EH (cell line): ENCODE measurements at regions not wholly inside any gene's neighbourhood (a gene's known extent, or its start where the extent isn't known, plus 50 kb on each side); places are given as distances from the start of the nearest gene placed in this dataset.

Source experiments
- DNase-seq: peaks from one replicate; pipeline ENCODE4 v3.0.0-alpha.2; 2015; ENCODE audit warnings: low read depth

DNA sequence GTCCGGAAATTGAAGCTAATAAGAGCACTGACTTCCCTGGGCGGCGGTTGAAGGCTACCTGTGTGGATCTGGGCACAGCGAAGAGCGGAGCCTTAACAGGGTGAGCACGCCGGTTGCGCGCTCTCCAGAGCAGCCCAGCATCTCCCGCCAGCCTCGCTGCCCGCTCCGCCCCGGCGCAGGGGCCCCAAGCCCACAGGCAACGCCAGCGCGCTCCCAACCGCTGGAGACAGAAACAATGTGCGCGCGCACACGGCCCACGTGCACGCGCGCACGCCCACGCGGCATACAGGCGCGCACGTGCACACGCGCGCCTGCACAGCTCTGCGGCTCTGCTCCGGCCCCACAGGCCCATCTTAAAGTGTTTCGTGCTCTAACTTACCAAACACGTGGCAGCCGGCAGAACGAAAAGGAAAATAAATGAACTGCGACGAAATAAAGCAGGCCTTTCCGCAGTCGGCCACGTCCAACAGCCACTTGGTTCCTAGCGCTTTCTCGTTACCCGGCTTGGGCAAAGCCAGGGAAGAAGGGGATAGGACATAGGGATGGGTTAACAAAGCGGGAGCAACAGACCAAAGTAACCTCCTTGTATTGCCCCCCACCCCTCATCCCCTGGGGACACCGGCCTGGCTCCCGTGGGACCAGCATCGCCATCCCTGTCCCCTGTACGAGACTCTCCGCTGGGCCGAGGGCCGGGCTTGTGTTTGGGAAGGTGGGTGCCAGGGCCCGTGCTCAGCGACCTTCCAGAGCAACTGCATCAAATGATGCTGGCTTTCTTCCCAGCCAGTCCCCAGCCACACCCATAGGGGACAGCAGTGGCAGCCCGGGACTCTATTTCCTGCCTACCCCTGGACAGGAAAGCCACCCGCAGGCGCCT, 203.7 kb downstream of the ABHD5 start:
- DNase-seq = peak; percentile 61

DNA sequence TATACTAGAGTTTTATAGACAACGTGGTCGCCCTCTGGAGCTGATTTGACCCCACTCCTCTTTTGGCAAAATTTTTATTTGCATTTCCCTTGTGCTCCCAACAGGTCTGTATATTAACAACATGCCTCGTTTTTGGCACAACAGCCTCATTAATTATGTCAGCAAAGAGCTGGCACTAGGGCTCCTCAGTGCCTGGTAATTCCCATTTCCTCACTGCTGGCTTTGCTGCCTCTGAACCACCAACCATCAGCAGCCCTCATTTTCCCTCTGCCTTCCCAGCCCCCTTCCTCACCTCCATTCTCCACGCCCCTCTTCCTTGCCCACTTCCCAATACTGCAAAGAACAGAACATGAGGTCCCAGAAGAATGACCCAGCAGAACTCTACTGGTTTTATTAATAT, 204.8 kb downstream of the ABHD5 start:
- no peak for DNase-seq

DNA sequence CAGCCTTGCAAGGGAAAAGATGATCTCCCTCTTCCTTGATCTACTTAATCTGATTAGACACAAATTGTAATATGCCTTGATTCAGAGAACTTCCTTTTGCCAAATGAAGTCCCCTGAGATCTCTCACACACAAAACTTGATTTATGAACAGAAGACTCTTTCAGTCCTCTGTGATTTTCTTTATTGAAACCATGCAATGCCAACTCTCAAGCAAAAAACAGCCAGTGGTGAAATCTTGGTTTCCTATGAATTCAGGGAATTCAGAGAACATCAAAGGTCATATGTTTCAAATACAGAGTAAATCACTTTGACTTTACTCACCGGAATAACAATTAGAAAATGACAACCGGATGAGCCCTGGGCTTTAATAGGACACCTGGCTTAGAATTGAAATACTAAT, 211.7 kb downstream of the ABHD5 start:
- DNase-seq = no peak

DNA sequence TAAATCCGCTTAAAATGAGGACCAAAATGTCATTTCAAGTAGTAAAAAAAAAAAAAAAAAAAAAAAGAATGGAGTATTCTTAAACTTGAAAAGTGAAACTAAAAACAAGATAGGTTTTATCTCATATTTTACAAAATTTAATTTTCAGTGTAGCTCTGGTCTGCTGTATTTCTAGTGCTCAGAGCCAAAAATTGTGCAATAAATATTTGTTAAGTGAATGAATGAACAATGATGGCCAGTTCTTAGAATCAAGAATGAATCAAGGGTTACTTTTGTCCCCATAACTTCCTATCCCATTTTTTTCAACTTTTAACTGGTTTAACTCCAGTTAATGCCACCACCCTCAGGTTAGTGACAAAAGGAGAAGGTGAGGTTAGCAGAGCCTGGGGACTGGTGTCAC, 214.4 kb downstream of the ABHD5 start:
- DNase-seq = no peak

DNA sequence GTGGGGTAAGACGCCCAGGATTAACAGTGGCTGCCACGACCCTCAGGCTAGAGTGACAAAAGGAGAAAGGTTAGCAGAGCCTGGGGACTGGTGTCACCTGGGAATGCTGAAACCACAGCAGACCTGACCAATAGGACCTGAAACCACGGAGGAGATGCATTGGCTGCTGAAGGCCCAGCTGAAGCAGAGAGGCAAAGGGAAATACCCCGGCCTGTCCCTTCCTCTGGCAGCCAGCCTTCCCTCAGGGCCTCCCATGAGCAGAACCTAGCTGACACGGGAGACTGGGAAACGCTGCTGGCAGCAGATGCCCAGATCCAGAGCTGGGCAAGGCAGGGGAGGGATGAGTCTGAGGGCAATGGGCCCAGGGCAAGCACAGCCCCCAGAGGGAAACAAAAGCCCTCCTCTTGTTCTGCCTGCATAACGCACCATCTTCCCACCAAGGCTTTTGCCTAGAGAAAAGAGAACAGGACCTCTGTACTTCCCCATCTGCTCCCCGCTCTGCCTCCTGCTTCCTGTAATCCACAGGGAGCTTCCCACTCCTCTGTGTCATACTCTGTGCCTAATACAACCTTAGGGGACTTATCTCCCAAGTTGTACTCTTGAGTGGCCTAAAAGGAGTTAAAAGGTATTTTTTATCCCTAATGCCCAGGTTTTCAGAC, 216.2 kb downstream of the ABHD5 start:
- no peak for DNase-seq

DNA sequence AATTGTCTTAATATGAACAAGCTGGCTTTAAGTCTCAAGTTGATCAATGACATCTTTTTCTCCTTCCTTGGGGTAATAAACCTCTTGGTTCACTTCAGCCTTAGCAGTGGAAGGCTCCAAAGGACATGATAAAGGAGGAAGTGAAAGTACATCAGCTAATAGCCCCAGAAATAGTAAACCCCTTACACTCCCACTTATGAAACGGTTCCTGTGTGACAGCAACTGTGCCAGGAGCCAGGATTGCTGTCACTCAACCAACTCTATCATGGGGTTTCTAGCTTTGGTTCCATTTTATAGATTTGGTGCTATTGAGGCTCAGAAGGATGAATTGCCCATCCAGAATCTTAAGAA, 216.7 kb downstream of the ABHD5 start:
- no peak for DNase-seq

DNA sequence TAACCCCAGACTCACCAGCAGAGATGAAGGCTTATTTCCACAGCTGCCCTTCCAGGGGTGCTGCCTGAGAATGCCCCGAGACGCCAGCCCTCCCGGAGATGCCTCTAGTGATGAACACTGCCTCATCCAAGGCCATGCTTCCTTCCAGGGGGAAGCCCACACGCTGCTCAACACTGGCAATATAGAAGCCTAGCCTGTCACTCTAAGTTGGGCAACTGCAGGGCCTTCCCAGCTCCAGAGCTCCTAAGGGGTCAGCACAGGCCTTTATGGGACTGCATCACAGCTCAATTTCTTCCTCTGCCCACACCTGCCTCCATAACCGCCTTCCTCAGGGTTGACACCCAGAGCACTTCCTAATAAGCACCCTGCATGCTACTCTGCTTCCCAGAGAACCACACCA, 217.7 kb downstream of the ABHD5 start:
- no peak for DNase-seq

DNA sequence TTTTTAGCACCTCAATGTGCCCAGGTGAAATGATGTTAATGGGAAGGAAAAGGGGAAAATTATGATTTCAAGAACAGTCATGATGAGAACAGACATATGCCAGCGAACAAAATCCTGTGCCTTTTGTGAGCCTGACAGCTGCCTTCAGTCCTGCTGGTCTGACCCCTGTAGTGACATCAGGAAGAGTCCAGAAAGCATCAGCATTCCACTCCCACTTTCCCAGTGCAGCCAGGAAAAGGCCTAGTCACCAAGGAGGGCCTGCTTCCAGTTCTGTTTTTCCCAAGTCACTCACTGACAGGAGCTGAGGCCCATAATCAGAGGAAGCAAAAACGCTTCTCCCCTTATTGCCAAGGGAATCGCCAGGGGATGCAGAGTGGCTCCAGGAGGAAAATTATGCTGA, 218.4 kb downstream of the ABHD5 start:
- DNase-seq = no peak

DNA sequence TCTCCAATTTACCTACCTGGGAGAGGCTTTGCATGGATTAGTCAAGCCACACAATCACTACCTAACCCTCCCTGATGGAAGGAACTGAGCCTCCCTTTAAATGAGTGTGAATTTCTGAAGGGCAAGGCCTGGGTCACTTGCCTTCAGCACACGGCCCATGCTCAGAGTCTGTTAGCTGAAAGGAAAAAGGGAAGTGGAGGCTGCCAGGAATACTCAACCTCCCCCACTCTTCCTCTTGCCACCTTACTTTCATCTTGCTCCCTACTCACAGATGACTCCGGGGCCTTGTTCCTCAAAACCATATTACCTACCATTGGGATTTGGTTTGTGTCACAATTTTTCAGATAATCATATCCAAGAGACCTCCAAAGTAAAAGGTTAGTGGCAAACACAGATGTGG, 220.0 kb downstream of the ABHD5 start:
- DNase-seq = no peak

DNA sequence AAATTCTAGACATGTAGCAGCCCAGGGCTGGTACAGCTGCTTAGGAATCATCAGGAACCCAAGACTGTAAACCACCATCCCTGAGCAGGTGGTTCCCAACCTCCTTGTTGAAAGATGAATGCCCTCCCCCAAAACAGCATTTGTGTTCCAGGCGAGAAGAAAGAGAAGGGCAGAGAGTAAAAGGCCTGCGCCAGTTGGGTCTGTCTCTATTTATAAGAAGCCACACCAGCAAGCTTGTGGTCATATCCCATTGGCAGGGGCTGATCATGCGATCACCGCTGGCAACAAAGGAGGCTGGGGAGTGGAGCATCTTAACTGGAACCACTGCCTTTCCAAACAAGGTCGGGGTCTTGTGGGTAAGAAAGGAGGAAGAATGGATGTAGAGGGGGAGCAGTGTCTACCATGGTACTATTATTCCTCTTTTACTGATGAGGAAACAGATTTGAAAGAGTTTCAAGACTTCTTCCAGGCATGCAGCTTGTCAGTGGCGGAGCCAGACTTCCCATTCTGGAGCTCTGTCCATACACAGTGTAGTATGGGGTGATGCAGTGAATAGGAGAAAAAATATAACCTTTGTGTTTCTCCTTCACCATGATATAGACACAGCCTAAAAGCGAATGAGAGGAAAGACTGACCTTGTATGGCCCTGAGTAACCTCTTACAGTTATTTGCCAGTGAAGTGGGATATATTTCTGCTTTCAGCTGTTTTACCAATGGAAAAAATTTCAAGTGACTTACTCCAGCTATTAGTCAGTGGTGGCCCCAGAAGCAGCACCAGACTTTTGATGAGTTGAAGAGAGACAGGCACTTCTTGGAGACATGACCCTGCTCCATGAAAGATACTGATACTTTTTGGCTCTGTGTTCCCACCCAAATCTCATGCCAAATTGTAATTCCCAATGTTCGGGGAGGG, 222.6 kb downstream of the ABHD5 start:
- no peak for DNase-seq

DNA sequence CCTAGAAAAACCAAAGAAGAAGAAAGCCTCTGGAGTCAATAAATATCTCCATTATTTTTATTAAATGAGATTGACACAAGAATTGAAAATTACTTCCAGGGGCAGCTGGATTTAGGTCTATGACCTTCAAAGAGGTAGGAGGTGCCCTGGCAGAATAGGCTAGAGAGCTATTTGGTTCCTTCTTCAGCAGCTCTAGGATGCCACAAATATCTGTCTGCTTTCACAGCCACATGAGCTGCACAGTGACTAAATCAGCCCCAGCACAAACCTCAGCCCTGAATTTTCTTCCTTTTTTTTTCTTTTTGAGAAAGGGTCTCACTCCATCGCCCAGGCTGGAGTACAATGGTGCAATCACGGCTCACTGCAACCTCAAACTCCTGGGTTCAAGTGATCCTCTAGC, 223.5 kb downstream of the ABHD5 start:
- DNase-seq = no peak

DNA sequence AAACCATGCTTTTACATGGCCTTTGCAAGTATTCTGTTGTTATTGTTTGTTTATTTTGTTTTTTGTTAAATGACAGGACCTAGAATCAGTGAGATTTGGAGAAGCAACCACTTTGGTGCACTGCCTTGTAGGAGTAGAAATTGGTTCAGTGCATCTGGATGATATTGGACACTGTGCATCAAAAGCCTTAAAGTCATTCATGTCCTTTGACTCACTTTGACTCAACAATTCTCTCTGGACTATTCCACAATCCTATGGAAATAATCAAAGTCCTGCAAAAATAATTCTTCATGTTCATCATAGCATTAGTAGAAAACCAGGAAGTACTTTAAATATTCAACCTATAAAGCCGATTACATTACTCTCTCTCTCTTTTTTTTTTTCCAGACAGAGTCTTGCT, 224.8 kb downstream of the ABHD5 start:
- DNase-seq = no peak

DNA sequence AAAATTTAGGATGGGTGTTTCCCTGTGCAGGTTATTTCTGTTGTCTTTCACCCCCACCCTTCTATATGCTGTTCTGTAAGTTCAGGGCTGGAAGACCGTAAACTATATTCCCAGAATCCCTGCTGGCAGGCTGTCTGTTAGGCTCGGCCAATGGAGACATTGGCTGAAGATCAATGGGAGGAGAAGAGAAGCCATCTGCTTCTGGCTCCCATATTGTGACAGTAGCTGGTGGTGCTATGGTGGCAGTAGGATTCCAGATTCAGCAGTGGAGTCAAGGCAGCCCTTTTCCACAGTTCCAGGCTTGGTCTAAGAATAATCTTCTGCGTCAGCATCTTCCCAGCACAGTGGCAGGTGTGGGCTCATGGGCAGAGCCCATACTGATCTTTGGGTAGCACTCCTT, 226.6 kb downstream of the ABHD5 start:
- DNase-seq = no peak

DNA sequence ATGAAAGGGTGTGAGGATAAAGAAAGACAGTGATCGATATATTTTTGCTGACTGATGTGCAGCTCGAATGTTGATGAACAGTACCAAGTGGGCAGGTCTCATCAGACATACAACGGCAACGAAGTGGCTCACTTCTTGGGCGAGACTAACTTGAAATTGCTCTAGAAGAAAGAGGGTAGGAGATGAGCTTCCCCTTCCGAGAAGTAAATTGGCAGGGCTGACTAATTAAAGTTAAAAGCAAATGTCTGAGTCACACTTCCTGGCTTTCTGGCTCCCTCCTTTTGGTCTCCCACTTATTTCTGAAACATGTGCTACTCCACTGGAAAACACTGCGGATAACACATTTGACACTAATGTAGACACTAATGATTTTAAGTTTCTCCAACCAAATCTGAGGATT, 228.3 kb downstream of the ABHD5 start:
- DNase-seq = peak; percentile 44

DNA sequence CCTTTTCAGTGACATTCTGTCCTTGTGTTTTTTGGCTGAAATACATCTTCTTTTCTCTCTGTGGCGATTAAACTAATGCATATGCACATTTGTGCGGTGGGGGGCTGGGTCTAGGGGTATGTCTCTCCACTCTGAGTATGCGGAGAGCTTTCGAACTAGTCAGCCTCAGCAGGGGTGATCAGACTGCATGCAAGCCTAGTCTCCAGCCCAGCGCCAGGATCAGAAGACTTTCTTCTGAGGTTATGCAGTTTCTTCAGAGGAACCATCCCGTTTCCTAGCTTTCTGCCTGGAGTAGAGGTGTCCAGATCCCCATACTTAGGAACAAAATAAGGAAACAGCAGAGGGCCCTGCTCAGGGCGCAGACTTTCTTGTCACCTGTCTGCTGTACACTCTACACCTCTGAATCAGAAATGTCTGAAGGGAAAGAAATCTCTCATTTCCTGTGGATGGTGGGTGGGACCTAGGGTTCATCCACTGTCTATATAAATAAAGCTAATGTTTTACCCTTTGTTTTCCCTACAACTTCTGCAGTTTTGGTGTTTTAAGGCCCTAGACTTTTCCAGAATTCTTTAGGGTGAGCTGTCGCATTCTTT, 230.4 kb downstream of the ABHD5 start:
- no peak for DNase-seq

DNA sequence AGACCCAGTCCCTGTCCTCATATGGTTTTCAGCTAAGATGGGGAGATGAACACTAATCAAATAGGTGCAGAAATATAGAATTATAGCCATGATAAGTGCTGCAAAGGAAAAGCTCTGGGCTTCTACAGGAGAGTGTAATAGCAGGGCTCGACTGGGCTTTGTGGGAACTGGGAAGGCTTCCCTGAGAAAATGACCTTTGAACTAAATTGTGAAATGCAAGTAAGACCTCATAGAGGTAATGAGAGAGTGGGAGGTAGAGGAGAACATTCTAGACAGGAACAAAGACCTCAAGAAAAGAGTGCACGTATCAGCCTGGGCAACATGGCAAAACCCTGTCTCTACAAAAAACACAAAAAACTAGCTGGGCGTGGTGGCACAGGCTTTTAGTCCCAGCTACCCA, 231.6 kb downstream of the ABHD5 start:
- DNase-seq = no peak

DNA sequence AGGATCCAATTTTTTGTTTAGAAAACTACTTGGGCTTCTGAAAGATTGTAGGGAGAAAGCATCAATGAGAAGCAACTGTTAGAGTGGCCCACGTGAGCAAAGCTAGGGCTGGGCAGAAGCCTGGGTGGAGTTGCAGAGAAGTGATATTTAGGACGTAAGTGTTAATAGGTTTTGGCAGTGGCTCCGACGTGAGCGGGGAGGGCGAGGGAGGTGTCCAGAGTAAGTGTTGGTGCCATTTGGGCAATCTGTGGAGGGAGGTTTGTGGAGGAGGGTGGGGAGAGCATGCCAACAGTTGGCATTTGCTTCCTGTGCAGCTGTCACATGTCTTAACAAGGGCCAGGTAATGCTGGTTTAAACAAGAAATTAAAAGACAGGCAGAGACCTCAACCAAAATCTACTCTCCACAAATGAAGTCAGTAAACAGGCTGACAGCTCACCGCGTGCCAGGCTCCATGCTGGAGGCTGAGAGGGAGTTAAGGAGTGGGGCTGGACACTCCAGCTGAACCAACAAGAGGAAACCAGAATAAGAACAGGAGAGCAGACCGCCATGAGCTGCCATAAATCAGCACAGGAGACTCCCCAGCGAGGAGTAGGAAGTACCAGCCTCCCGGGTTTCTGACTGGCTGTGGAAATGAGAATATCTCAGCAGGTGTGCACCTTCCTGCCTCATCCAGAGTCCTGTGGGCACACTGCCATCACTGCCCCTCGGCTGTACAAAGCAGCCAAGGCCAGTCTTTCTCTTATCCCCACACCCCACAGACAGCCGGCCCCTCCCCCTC, 232.6 kb downstream of the ABHD5 start:
- DNase-seq = no peak

DNA sequence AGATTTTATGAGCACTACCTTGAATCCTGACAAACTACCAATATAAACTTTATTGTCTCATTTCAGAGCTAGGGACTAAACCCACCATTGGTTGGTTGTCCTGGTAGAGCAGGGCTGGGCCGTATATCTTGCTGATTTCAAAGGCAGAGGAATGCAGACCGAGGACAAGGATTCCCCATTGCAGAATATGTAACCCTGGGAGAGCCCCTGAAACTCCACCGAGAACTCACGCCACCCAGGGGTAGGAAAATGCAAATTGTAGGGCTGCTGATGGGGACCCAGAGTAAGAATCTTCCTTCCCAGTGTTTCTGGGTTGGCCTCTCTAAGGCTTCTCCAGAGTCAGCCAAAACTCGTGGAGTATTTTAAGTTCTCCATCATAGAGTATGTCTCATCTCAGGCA, 235.3 kb downstream of the ABHD5 start:
- DNase-seq = peak; percentile 4

DNA sequence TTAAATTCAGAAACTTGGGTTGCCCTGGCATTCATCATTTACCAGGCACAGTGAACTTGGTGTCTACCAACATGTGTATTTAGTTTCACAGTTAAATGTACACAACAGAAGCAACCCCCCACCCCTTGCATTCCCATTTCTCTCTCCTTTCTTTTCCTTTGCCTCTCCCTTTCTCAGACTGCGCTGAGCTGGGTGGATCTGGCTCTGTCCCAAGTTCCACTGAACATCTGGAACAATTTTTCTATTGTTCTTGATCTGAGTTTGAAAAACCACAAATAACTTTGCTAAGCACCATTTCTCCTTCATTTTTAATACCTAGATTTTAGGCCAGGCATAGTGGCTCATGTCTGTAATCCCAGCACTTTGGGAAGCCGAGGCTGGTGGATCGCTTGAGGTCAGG, 242.2 kb downstream of the ABHD5 start:
- no peak for DNase-seq

DNA sequence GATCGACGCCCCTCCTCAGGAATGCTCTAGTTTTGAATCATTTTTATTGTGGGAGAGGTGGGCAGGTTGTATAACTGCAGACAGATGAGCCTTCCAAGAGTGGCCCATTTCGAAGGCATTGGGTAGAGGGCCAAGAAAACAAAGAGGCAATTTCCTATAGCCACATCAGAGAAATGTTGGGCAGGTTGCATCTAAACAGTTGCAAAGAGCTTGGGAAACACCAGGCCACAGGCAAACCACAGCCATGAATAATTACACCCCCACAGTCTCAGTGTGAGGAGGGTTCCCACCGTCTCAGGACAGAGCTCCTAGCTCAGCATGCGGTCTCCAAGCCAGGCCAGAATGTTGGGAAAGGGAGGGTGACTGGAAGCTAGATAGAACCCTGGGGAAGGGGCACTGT, 257.3 kb downstream of the ABHD5 start:
- no peak for DNase-seq

DNA sequence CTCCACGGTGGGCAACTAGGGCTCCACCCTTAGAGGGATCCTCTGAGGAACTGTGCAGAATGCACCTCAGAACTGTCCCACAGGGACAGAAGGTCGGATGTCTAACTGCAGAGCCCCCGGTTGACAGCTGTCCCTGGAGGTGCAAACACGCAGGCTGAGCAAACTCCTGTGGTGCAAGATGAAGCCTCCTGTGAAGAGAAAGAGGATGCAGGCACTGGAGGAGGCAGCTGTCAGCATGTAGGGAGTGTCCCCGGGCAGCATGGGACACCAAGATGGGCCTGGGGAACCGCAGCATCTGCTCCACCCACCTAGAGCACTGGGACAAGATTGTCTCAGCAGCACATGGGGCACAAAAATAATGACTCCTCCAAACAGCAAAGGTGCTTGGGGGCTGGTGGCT, 258.9 kb downstream of the ABHD5 start:
- DNase-seq = no peak

DNA sequence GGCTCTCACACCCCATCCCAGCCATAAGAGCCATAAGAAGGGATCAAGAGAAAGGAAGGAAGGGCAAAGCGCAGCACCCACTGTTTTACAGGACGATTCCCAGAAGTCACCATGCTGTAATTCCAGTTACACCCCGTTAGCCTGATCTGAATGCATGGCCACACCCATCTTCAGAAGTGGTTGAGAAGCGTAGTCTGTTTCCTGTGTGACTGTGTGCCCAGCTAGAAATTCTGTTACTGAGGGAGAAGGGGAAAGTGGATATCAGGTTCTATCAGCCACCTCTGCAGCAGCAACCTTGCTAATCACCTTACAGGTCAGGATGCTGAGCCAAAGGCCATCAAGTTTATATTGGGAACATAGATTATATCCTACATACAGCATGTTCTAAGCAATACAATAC, 260.0 kb downstream of the ABHD5 start:
- DNase-seq = no peak
